ENCODE measurements at regions not wholly inside any gene's neighbourhood (a gene's known extent, or its start where the extent isn't known, plus 50 kb on each side); places are given as distances from the start of the nearest gene placed in this dataset.

- H3K9me3 ChIP-seq: no peaks in the 10 kb centered on the region
- H3F3A ChIP-seq (replicated peaks; ENCODE audit: insufficient read depth): no peaks in the 10 kb centered on the region
- no peaks in the 10 kb centered on the region for H4K20me1 ChIP-seq (ENCODE audit: insufficient read depth)
- TF ChIP-seq MEF2A (IDR thresholded peaks at IDR 0.05; ENCODE audit: borderline replicate concordance, low read depth): no peak
- no peak for DNase-seq
- ChIA-PET POLR2A (no interaction called here), CTCF (interaction anchor here (2.2 kb wide), 1 partner anchor 25 kb away, joined by 13 read pairs; no protein-coding TSS in a partner anchor)
- H3K36me3 ChIP-seq (replicated peaks in 1 of 2; ENCODE audit: control insufficient read depth in 1 of 2, insufficient read depth in 2 of 2, low read length in 1 of 2): no peaks in the 10 kb centered on the region
- 52% methylated on average over 3 of the region's 3 CpGs for WGBS (ENCODE audit: low lambda C conversion rate)
- no peak overlapping the region for H3K4me2 ChIP-seq
- H3K4me1 ChIP-seq (ENCODE audit: control insufficient read depth in 1 of 2, insufficient read depth in 2 of 2, low read depth in 1 of 2, low read length in 1 of 2): peaks cover 0 to 2% of the 10 kb centered on the region in 2 experiments; a peak in 1 of 4 replicates
- H3K4me3 ChIP-seq (ENCODE audit: low read depth in 2 of 2, low read length in 1 of 2): no peak overlapping the region
- H3K27me3 ChIP-seq (ENCODE audit: insufficient read depth): no peaks in the 10 kb centered on the region
- no peak overlapping the region for H2AFZ ChIP-seq (ENCODE audit: low read depth)
- no peaks in the 10 kb centered on the region for H3K9me2 ChIP-seq
- H3K79me2 ChIP-seq (ENCODE audit: insufficient read depth): no peaks in the 10 kb centered on the region
- H3K9ac ChIP-seq: no peak overlapping the region
- no peak overlapping the region for H3K27ac ChIP-seq (ENCODE audit: low read depth in 2 of 2, low read length in 1 of 2)
Observed at GRCh38 chr11:127818625-127819024, 768.7 kb downstream of the ETS1 start.

DNA sequence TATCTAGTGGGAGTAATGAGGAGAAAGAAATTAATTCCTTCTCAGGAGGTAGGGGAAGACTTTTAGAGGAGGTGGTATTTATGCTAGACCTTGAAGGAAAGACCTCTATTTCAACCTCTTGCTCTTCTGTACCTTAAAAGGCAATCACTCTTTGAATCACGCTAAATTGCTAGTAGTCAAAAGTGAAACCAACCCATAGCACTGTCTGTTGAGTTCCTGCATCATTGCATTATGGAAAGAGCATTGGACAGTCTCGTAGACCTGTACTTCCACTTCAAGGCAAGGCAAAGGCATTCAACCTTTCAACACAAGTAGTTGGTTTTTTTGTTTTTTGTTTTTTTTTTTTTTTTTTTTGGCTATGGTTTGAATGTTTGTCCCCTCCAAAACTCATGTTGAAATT is 770.4 kb downstream of the ETS1 start:
- Histone ChIP-seq H3K9me3 (no peaks in the 10 kb centered on the region), H3K4me1 (ENCODE audit: control insufficient read depth in 1 of 2, insufficient read depth in 2 of 2, low read depth in 1 of 2, low read length in 1 of 2) (peaks cover 0 to 2% of the 10 kb centered on the region in 2 experiments; a peak in 1 of 4 replicates), H2AFZ (ENCODE audit: low read depth) (no peak overlapping the region), H3K9ac (no peak overlapping the region), H3K36me3 (replicated peaks in 1 of 2; ENCODE audit: control insufficient read depth in 1 of 2, insufficient read depth in 2 of 2, low read length in 1 of 2) (no peaks in the 10 kb centered on the region), H3K4me2 (no peak overlapping the region), H3K4me3 (ENCODE audit: low read depth in 2 of 2, low read length in 1 of 2) (no peak overlapping the region), H3K9me2 (no peaks in the 10 kb centered on the region), H3K27ac (ENCODE audit: low read depth in 2 of 2, low read length in 1 of 2) (no peak overlapping the region), H3K27me3 (ENCODE audit: insufficient read depth) (no peaks in the 10 kb centered on the region), H3F3A (replicated peaks; ENCODE audit: insufficient read depth) (no peaks in the 10 kb centered on the region), H4K20me1 (ENCODE audit: insufficient read depth) (no peaks in the 10 kb centered on the region), H3K79me2 (ENCODE audit: insufficient read depth) (no peaks in the 10 kb centered on the region)
- no peak for DNase-seq
- ChIA-PET CTCF (interaction anchor here (1.8 kb wide), 1 partner anchor 27 kb away, joined by 7 read pairs; no protein-coding TSS in a partner anchor), POLR2A (no interaction called here)
- WGBS (ENCODE audit: low lambda C conversion rate): 32% methylated on average over 2 of the region's 2 CpGs
- TF ChIP-seq USF1 (IDR thresholded peaks at IDR 0.05; ENCODE audit: borderline replicate concordance, low read depth): no peak
- TF ChIP-seq, protein P1, sequence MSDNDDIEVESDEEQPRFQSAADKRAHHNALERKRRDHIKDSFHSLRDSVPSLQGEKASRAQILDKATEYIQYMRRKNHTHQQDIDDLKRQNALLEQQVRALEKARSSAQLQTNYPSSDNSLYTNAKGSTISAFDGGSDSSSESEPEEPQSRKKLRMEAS (IDR thresholded peaks at IDR 0.05; ENCODE audit: low read depth): no peak
- no peak for TF ChIP-seq USF2 (IDR thresholded peaks at IDR 0.05; ENCODE audit: borderline replicate concordance, low read depth, low read length)

GRCh38 chr11:127815331-127815730 is 772.0 kb downstream of the ETS1 start:
- Histone ChIP-seq H3K9me2 (no peaks in the 10 kb centered on the region), H3F3A (replicated peaks; ENCODE audit: insufficient read depth) (no peaks in the 10 kb centered on the region), H3K9ac (no peak overlapping the region), H3K9me3 (no peaks in the 10 kb centered on the region), H3K27me3 (ENCODE audit: insufficient read depth) (no peaks in the 10 kb centered on the region), H3K36me3 (replicated peaks in 1 of 2; ENCODE audit: control insufficient read depth in 1 of 2, insufficient read depth in 2 of 2, low read length in 1 of 2) (no peaks in the 10 kb centered on the region), H3K4me2 (no peak overlapping the region), H3K27ac (ENCODE audit: low read depth in 2 of 2, low read length in 1 of 2) (no peak overlapping the region), H2AFZ (ENCODE audit: low read depth) (no peak overlapping the region), H4K20me1 (ENCODE audit: insufficient read depth) (no peaks in the 10 kb centered on the region), H3K79me2 (ENCODE audit: insufficient read depth) (no peaks in the 10 kb centered on the region), H3K4me3 (ENCODE audit: low read depth in 2 of 2, low read length in 1 of 2) (no peak overlapping the region), H3K4me1 (ENCODE audit: control insufficient read depth in 1 of 2, insufficient read depth in 2 of 2, low read depth in 1 of 2, low read length in 1 of 2) (peaks cover 0 to 2% of the 10 kb centered on the region in 2 experiments; a peak in 1 of 4 replicates)
- CTCF ChIA-PET: interaction anchor here (1.1 to 1.8 kb wide), 2 partner anchors 28 to 244 kb away, joined by 3 to 7 read pairs; no protein-coding TSS in a partner anchor
- POLR2A ChIA-PET: no interaction called here
- no peak for TF ChIP-seq USF1 (IDR thresholded peaks at IDR 0.05; ENCODE audit: borderline replicate concordance, low read depth)
- no peak for TF ChIP-seq SMC3 (IDR thresholded peaks at IDR 0.05; ENCODE audit: low read depth, low read length)
- TF ChIP-seq JUND (IDR thresholded peaks at IDR 0.05): no peak
- no peak for TF ChIP-seq EP300 (IDR thresholded peaks at IDR 0.05; ENCODE audit: borderline replicate concordance in 1 of 2, low read depth in 1 of 2, low read length in 1 of 2)
- no peak for TF ChIP-seq TCF12 (IDR thresholded peaks at IDR 0.05)
- TF ChIP-seq NRF1 (IDR thresholded peaks at IDR 0.05; ENCODE audit: low read depth, low read length): no peak
- TF ChIP-seq ELF1 (IDR thresholded peaks at IDR 0.05): no peak
- no peak for DNase-seq

Measured in SK-N-SH (cell line).